ENCODE measurements at regions not wholly inside any gene's neighbourhood (a gene's known extent, or its start where the extent isn't known, plus 50 kb on each side); places are given as distances from the start of the nearest gene placed in this dataset.

DNA sequence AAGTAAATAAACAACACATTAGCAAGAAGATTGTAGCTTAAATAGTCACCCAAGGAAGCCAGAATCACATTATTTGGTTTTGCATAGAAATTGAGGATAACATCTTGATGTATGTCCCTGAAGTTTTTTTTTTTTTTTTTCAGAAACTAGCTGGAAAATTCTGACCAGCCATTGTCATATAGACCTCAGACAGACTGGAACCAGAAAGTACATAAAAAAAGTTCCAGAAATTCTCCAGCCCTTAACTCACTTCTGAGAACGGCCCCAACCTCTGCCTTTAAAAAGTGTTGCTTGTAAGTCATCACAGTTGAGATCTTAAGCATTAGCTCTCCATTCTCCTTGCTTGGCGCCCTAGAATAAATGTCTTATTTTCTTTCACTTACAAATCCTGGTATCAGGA, 350.5 kb downstream of the CCDC85A start:
- TF ChIP-seq EP300 (IDR thresholded peaks at IDR 0.05), result no peak
- TF ChIP-seq, protein P1, sequence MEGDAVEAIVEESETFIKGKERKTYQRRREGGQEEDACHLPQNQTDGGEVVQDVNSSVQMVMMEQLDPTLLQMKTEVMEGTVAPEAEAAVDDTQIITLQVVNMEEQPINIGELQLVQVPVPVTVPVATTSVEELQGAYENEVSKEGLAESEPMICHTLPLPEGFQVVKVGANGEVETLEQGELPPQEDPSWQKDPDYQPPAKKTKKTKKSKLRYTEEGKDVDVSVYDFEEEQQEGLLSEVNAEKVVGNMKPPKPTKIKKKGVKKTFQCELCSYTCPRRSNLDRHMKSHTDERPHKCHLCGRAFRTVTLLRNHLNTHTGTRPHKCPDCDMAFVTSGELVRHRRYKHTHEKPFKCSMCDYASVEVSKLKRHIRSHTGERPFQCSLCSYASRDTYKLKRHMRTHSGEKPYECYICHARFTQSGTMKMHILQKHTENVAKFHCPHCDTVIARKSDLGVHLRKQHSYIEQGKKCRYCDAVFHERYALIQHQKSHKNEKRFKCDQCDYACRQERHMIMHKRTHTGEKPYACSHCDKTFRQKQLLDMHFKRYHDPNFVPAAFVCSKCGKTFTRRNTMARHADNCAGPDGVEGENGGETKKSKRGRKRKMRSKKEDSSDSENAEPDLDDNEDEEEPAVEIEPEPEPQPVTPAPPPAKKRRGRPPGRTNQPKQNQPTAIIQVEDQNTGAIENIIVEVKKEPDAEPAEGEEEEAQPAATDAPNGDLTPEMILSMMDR (IDR thresholded peaks at IDR 0.05), result no peak

All from ovary (tissue), 3 donors.